Natural killer cell (primary cell): ENCODE measurements at regions not wholly inside any gene's neighbourhood (a gene's known extent, or its start where the extent isn't known, plus 50 kb on each side); places are given as distances from the start of the nearest gene placed in this dataset.
"Not testable (repeated sequence)": the region's sequence is repeated elsewhere in the genome, so short reads cannot be mapped to it uniquely, and the experiment has no call there.

Experiments
- ATAC-seq, 3 donors: fragments of 150-1000 bp in 2 of 3; fragments of 200-7000 bp in 1 of 3; cut with Tn5 transposase; 1 replicate in 1 of 3; 2 replicates in 2 of 3; pipeline ENCODE4 v1.10.0; 2021; ENCODE audit warnings: mild to moderate bottlenecking in 2 of 3, moderate library complexity in 2 of 3
- DNase-seq, 2 donors: peaks; one replicate each; pipeline versions ENCODE4 v3.0.0 to v3.0.0-alpha.2; 2013 to 2021; ENCODE audit warnings: mixed read lengths in 1 of 2
- H3K27ac ChIP-seq: one replicate; pipeline ENCODE4 v1.5.1; 2013; ENCODE audit warnings: mild to moderate bottlenecking, low read length
- H3K27me3 ChIP-seq: one replicate; pipeline ENCODE4 v1.6.1; 2013; ENCODE audit warnings: low read length; ENCODE audit not compliant: control insufficient read depth, insufficient read depth
- H3K36me3 ChIP-seq: one replicate; pipeline ENCODE4 v1.6.1; 2013; ENCODE audit warnings: low read length; ENCODE audit not compliant: control insufficient read depth, insufficient read depth
- H3K4me1 ChIP-seq: one replicate; pipeline ENCODE4 v1.6.1; 2013; ENCODE audit warnings: low read length; ENCODE audit not compliant: control insufficient read depth, insufficient read depth
- H3K4me3 ChIP-seq: one replicate; pipeline ENCODE4 v1.5.1; 2013; ENCODE audit warnings: low read length
- H3K9me3 ChIP-seq: one replicate; pipeline ENCODE4 v1.6.1; 2013; ENCODE audit warnings: low read length; ENCODE audit not compliant: control insufficient read depth, insufficient read depth
- H3K27ac Mint-ChIP-seq, 2 donors: one replicate each; pipeline ENCODE4 v1.8.0; 2022; ENCODE audit warnings: mild to moderate bottlenecking in 2 of 2, mixed read lengths in 2 of 2, moderate library complexity in 1 of 2
- H3K27me3 Mint-ChIP-seq, 2 donors: one replicate each; pipeline ENCODE4 v1.8.0; 2022; ENCODE audit warnings: low read depth in 2 of 2, mixed read lengths in 2 of 2
- H3K36me3 Mint-ChIP-seq: one replicate; pipeline ENCODE4 v1.8.0; 2022; ENCODE audit warnings: mixed read lengths
- H3K4me1 Mint-ChIP-seq, 2 donors: one replicate each; pipeline ENCODE4 v1.8.0; 2022; ENCODE audit warnings: mixed read lengths in 2 of 2
- H3K4me3 Mint-ChIP-seq: one replicate; pipeline ENCODE4 v1.8.0; 2022; ENCODE audit warnings: mild to moderate bottlenecking, moderate library complexity, mixed read lengths
- H3K9me3 Mint-ChIP-seq, 2 donors: one replicate each; pipeline ENCODE4 v1.8.0; 2022; ENCODE audit warnings: mixed read lengths in 2 of 2
- WGBS: methylation state at CpG from one replicate; pipeline ENCODE4 v1.1.7; 2013; ENCODE audit warnings: missing lambda C conversion rate; ENCODE audit not compliant: insufficient coverage; 5-methylcytosine and 5-hydroxymethylcytosine counted together
- intact Hi-C: fragments of 100-400 bp; cut with micrococcal nuclease; formaldehyde crosslinking; loops from one replicate; pipeline ENCODE4 v1.14.2; 2022
- TF ChIP-seq, protein P1 (sequence below): fragments of 200-600 bp; IDR thresholded peaks from one replicate; pipeline ENCODE4 v1.8.0; 2022; ENCODE audit warnings: antibody characterized with exemption

DNA sequence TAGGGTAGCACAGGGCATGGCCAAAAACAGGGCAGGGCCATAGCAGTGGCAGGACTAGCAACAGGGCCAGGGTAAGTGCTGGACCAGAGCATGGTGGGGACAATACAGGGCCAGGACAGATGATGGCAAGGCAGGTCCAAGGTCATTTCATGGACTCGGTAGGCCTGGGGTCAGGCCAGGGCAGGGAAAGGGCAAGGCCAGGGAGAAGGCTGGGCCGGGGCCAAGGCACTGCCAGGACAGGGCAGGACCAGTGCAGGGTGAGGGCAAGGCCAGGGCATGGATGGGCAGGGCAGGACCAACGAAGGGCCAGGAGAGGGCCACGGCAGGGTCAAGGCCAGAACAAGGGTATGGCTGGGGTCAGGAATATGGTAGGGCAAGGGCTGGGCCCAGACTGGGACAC is 407.6 kb downstream of the ZNF33B start:
- intact Hi-C loops, ATAC-seq, H3K27me3 Mint-ChIP-seq, H3K4me1 Mint-ChIP-seq, H3K36me3 ChIP-seq, H3K4me3 Mint-ChIP-seq, DNase-seq, H3K27ac ChIP-seq, H3K4me3 ChIP-seq, H3K9me3 ChIP-seq, H3K4me1 ChIP-seq, H3K36me3 Mint-ChIP-seq, H3K27me3 ChIP-seq, H3K27ac Mint-ChIP-seq: not testable (repeated sequence)
- peaks cover 28 to 29% of the 10 kb centered on the region in 2 donors for H3K9me3 Mint-ChIP-seq
- 76% methylated on average over 4 of the region's 4 CpGs for WGBS

DNA sequence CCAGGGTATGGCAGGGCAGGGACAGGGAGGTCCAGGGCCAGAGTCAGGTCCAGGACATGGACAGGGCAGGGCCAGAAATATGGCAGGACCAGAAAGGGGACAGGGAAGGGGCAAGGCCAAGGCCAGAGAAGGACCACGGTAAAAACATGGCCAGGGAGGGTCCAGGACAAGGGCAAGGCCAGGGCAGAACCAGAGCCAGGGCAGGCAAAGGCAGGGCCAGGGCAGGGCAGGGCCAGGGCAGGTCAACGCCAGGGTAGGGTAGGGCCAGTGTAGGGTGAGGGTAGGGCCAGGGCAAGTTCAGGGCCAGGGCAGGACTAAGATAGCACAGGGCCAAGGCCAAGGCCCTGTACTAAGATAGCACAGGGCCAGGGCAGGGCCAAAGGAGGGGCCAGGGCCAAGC is 408.3 kb downstream of the ZNF33B start:
- intact Hi-C loops, H3K4me1 Mint-ChIP-seq, H3K4me1 ChIP-seq, H3K36me3 ChIP-seq, H3K27ac Mint-ChIP-seq, H3K27ac ChIP-seq, H3K4me3 Mint-ChIP-seq, H3K27me3 Mint-ChIP-seq, ATAC-seq, H3K36me3 Mint-ChIP-seq, H3K9me3 ChIP-seq, DNase-seq, H3K27me3 ChIP-seq, H3K4me3 ChIP-seq: not testable (repeated sequence)
- H3K9me3 Mint-ChIP-seq: peaks cover 28 to 29% of the 10 kb centered on the region in 2 donors
- 63% methylated on average over 2 of the region's 2 CpGs for WGBS

DNA sequence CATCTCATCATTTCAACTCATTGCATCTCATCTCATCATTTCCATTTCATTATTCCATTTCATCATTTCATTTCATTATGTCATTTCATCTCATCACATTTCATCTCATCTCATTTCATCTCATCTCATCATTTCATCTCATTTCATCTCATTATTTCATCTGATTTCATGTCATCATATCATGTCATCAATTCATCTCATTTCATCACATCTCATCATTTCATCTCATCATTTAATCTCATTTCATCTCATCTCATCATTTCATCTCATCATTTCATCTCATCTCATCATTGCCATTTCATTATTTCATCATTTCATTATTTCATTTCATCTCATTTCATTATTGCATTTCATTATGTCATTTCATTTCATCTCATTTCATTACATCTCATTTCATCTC is 410.5 kb downstream of the ZNF33B start:
- H3K27me3 Mint-ChIP-seq: not testable (repeated sequence)

DNA sequence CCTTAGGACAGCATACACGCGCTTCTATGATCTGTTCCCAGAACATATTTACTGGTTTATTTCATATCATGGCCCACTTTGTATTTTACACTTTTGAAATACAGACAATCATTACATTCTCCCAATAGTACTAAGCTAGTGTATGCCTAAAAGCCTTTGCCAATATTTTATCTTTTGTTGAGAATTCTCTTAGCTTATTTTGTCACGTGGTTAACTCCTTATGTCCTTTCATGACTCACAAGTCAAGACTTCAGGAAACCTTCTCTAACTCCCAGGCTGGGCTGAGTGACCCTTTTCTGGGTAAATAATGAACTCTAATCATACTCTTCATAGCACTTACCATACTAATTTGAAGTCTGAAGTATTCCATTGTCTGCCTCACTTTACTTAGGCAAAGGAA is 444.8 kb downstream of the ZNF33B start:
- intact Hi-C loops, H3K27me3 ChIP-seq, H3K4me1 ChIP-seq, ATAC-seq, H3K36me3 ChIP-seq, DNase-seq, H3K27me3 Mint-ChIP-seq, H3K4me1 Mint-ChIP-seq, H3K36me3 Mint-ChIP-seq, H3K9me3 Mint-ChIP-seq, H3K9me3 ChIP-seq, H3K27ac Mint-ChIP-seq, H3K27ac ChIP-seq, H3K4me3 ChIP-seq, H3K4me3 Mint-ChIP-seq: not testable (repeated sequence)
- WGBS: 63% methylated on average over 2 of the region's 3 CpGs

More for the DNA sequence above, 410.5 kb downstream of the ZNF33B start:
- ATAC-seq, H3K4me1 ChIP-seq, H3K27ac ChIP-seq, intact Hi-C loops, H3K36me3 Mint-ChIP-seq, DNase-seq, H3K4me3 ChIP-seq, H3K9me3 ChIP-seq, H3K27me3 ChIP-seq, H3K36me3 ChIP-seq, H3K4me3 Mint-ChIP-seq, H3K4me1 Mint-ChIP-seq, H3K27ac Mint-ChIP-seq: not testable (repeated sequence)
- H3K9me3 Mint-ChIP-seq: peaks cover 28 to 29% of the 10 kb centered on the region in 2 donors

DNA sequence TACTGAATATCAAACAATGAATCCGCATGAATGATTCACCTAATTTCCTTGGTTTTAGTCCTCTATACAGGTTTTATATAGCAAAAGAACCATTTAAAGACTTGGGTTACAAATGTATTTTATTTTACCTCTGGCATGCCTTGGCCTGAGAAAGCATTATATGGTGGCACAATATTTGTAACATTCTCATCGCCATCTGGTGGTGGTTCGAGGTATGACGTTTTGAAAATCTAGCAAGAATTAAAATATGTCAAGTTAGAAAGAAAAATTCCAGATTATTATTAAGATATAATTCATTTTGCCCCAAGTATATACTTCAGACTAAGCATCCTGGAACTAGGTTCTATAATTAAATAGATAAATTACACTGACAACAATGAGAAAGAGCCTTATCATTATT is 445.9 kb downstream of the ZNF33B start:
- ATAC-seq: not testable (repeated sequence)

DNA sequence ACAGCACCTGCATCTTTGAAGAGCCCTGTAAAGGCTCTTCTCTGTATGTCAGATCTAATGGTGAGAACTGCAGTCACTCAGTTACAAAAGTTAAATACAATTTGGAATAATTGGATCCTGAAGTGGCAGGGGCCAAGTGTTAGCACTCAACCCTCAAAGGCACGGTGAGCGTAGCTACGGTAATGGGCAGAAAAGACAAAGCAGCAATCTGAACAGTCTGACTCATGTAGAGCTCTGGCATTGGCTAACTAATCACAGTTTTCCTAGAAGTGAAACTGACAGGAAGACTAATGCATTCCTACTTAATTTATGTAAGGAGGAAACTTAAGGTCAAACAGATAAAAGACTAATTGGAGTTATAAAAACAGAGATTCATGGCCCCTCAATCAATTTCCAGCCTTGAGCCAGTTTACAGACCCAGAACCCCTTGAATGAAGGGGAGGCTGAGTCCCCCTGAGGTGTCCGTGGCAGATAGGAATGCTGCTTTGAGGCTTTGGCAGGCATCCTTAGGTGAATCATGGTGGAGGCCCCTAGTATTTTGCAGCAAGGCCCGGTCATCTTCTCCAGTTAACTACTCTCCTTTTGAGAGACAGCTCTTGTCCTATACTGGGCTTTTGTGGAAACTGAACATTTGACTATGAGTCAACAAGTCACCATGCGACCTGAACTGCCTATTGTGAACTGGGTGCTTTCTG is 450.7 kb downstream of the ZNF33B start:
- H3K9me3 ChIP-seq, intact Hi-C loops: not testable (repeated sequence)

More for the DNA sequence above, 445.9 kb downstream of the ZNF33B start:
- no CpG with 5 or more reads among the region's 4 CpGs for WGBS
- DNase-seq: peak in 1 of 2 donors; percentile 24
- H3K27me3 ChIP-seq, H3K36me3 ChIP-seq, H3K4me1 Mint-ChIP-seq, intact Hi-C loops, H3K4me3 ChIP-seq, H3K9me3 Mint-ChIP-seq, H3K27ac Mint-ChIP-seq, H3K4me1 ChIP-seq, H3K27me3 Mint-ChIP-seq, H3K36me3 Mint-ChIP-seq, H3K9me3 ChIP-seq, H3K27ac ChIP-seq, H3K4me3 Mint-ChIP-seq: not testable (repeated sequence)
- TF ChIP-seq, protein P1, sequence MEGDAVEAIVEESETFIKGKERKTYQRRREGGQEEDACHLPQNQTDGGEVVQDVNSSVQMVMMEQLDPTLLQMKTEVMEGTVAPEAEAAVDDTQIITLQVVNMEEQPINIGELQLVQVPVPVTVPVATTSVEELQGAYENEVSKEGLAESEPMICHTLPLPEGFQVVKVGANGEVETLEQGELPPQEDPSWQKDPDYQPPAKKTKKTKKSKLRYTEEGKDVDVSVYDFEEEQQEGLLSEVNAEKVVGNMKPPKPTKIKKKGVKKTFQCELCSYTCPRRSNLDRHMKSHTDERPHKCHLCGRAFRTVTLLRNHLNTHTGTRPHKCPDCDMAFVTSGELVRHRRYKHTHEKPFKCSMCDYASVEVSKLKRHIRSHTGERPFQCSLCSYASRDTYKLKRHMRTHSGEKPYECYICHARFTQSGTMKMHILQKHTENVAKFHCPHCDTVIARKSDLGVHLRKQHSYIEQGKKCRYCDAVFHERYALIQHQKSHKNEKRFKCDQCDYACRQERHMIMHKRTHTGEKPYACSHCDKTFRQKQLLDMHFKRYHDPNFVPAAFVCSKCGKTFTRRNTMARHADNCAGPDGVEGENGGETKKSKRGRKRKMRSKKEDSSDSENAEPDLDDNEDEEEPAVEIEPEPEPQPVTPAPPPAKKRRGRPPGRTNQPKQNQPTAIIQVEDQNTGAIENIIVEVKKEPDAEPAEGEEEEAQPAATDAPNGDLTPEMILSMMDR: peak; percentile 57

DNA sequence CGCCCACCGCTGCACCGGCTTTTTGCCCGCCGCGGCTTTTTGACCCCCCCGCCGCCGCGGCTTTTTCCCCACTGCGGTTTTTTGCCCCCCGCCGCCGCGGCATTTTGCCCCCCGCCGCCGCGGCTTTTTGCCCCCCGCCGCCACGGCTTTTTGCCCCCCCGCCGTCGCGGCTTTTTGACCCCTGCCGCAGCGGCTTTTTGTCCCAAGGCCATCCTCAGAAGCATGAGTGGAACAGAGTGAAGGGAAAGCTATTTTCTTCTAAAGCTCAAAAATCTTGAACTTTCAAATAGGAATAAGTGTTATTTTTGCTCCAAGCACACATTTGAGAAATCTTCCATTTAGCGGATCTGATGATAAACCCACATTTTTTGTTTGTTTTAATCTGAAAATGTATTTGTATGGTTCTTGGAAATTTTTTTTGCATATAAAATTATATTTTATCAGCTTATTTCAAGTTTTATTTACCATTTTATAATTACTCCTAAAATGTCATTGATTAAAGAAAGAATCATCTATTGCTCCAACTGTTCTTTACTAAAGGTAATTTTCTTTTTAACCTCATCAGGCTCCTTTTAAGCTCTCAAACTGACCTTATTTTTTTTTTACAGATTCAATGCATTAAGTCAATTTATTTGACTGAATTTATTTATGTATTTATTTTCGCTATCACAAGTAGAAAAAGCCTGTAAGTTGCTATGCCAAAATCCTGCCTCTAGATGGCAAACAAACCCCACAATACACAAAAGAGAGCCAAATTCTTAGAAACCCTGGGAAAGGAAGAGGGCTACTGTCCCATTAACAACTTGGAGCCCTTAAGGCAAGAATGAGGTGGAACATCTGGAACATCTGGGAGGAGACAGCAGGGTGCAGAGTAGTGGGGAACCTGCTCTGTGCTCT is 460.3 kb downstream of the ZNF33B start:
- WGBS: 27% methylated on average over 24 of the region's 30 CpGs
- H3K9me3 ChIP-seq, H3K4me1 ChIP-seq, H3K27me3 ChIP-seq, H3K36me3 ChIP-seq, intact Hi-C loops, H3K4me1 Mint-ChIP-seq, H3K4me3 ChIP-seq, H3K27ac ChIP-seq, ATAC-seq, H3K9me3 Mint-ChIP-seq, H3K27ac Mint-ChIP-seq: not testable (repeated sequence)
- H3K36me3 Mint-ChIP-seq: peaks cover 14% of the 10 kb centered on the region
- peaks cover 24 to 27% of the 10 kb centered on the region in 2 donors for H3K27me3 Mint-ChIP-seq
- peak overlapping the region; percentile 56 for H3K4me3 Mint-ChIP-seq
- DNase-seq: peak in 1 of 2 donors; percentile 29

More for the DNA sequence above, 450.7 kb downstream of the ZNF33B start:
- H3K9me3 Mint-ChIP-seq, H3K4me3 Mint-ChIP-seq, H3K4me1 Mint-ChIP-seq, H3K27me3 ChIP-seq, ATAC-seq, H3K4me1 ChIP-seq, H3K27ac Mint-ChIP-seq, H3K27ac ChIP-seq, H3K36me3 Mint-ChIP-seq, H3K27me3 Mint-ChIP-seq, DNase-seq, H3K4me3 ChIP-seq, H3K36me3 ChIP-seq: not testable (repeated sequence)
- WGBS: 82% methylated on average over 5 of the region's 6 CpGs
